Jurkat, Clone E6-1 (cell line): ENCODE measurements at regions not wholly inside any gene's neighbourhood (a gene's known extent, or its start where the extent isn't known, plus 50 kb on each side); places are given as distances from the start of the nearest gene placed in this dataset.

Experiments
- DNase-seq: peaks from one replicate; pipeline ENCODE4 v3.0.0-alpha.2; 2011; ENCODE audit warnings: low read depth, low spot score
- H3K4me3 ChIP-seq: 2 replicates; pipeline ENCODE4 v1.5.1; 2011; ENCODE audit warnings: mild to moderate bottlenecking, low read length, control low read depth, moderate library complexity

- no peak for DNase-seq
- no peak overlapping the region for H3K4me3 ChIP-seq
Observed at GRCh38 chr1:36743286-36744005, 260.7 kb upstream of the CSF3R start.

GRCh38 chr1:36741066-36741465 lies 258.4 kb upstream of the CSF3R start:
- no peak for DNase-seq
- H3K4me3 ChIP-seq, result no peak overlapping the region

- no peak for DNase-seq
Observed at GRCh38 chr1:36740446-36740845, 257.7 kb upstream of the CSF3R start.

GRCh38 chr1:36739703-36740289 lies 257.1 kb upstream of the CSF3R start:
- DNase-seq, result no peak
- H3K4me3 ChIP-seq, result no peak overlapping the region

More at GRCh38 chr1:36740446-36740845, 257.7 kb upstream of the CSF3R start:
- no peak overlapping the region for H3K4me3 ChIP-seq

- DNase-seq, result no peak
- no peak overlapping the region for H3K4me3 ChIP-seq
Observed at GRCh38 chr1:36738245-36738644, 255.5 kb upstream of the CSF3R start.

GRCh38 chr1:36737767-36738166 lies 255.1 kb upstream of the CSF3R start:
- DNase-seq, result no peak
- H3K4me3 ChIP-seq, result no peak overlapping the region

GRCh38 chr1:36737038-36737555 lies 254.4 kb upstream of the CSF3R start:
- H3K4me3 ChIP-seq, result no peak overlapping the region
- DNase-seq, result no peak

- H3K4me3 ChIP-seq, result no peak overlapping the region
- no peak for DNase-seq
Observed at GRCh38 chr1:36735939-36736730, 253.4 kb upstream of the CSF3R start.

- H3K4me3 ChIP-seq, result no peak overlapping the region
- DNase-seq, result no peak
Observed at GRCh38 chr1:36735436-36735835, 252.7 kb upstream of the CSF3R start.

GRCh38 chr1:36734356-36734755 lies 251.6 kb upstream of the CSF3R start:
- DNase-seq, result no peak
- H3K4me3 ChIP-seq, result no peak overlapping the region

GRCh38 chr1:36733748-36734147 lies 251.0 kb upstream of the CSF3R start:
- no peak overlapping the region for H3K4me3 ChIP-seq
- DNase-seq, result no peak

GRCh38 chr1:36732015-36732356 lies 249.3 kb upstream of the CSF3R start:
- no peak overlapping the region for H3K4me3 ChIP-seq
- no peak for DNase-seq

GRCh38 chr1:36731226-36732014 lies 248.7 kb upstream of the CSF3R start:
- no peak overlapping the region for H3K4me3 ChIP-seq
- peak; percentile 12 for DNase-seq

- H3K4me3 ChIP-seq, result peak overlapping the region; percentile 9
- no peak for DNase-seq
Observed at GRCh38 chr1:36730599-36730998, 247.9 kb upstream of the CSF3R start.

- DNase-seq, result peak; percentile 17
- peak overlapping the region; percentile 9 for H3K4me3 ChIP-seq
Observed at GRCh38 chr1:36729716-36730510, 247.2 kb upstream of the CSF3R start.

GRCh38 chr1:36729289-36729688 lies 246.6 kb upstream of the CSF3R start:
- DNase-seq, result no peak
- H3K4me3 ChIP-seq, result no peak overlapping the region

GRCh38 chr1:36728846-36729245 lies 246.1 kb upstream of the CSF3R start:
- DNase-seq, result no peak
- no peak overlapping the region for H3K4me3 ChIP-seq

- no peak for DNase-seq
- no peak overlapping the region for H3K4me3 ChIP-seq
Observed at GRCh38 chr1:36728051-36728450, 245.3 kb upstream of the CSF3R start.

- H3K4me3 ChIP-seq, result no peak overlapping the region
- DNase-seq, result no peak
Observed at GRCh38 chr1:36725151-36725550, 242.4 kb upstream of the CSF3R start.
